NCI-H2196 treated with DMSO at 0.1 percent for 48 hours (cell line): ENCODE measurements at regions not wholly inside any gene's neighbourhood (a gene's known extent, or its start where the extent isn't known, plus 50 kb on each side); places are given as distances from the start of the nearest gene placed in this dataset.

ENCODE experiments used
- DNase-seq: peaks from one replicate; lab custom pipeline; 2025; ENCODE audit not compliant: unreplicated experiment; lab: John Stamatoyannopoulos, UW

DNA sequence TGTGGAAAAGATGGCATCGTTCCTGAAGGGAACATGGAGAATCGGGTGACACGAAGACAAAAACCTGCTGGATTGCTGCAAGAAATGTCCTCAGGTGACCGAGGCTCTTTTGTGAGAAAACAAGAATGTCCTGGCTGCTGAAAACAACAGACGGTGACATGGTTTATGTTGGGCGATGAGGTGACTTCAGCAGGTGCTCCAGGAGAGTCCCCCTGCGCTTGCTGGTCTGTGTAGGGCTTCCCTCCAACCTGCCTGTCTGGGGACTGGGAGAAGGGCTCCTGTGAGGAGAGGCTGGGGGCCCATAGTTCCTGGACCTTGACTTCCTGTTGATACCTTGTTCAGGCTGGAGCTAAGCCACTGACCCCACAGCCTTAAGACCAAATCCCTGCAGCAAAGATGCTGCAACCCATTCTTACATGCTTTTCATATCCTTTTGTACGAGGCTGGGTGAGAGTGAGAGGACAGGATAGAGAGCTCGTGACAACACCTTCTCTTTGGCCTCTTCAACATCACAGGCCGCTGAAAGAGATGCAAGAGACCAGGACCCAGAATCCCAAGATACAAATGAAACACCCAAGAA, 134.8 kb downstream of the CD83 start:
- no peak for DNase-seq

DNA sequence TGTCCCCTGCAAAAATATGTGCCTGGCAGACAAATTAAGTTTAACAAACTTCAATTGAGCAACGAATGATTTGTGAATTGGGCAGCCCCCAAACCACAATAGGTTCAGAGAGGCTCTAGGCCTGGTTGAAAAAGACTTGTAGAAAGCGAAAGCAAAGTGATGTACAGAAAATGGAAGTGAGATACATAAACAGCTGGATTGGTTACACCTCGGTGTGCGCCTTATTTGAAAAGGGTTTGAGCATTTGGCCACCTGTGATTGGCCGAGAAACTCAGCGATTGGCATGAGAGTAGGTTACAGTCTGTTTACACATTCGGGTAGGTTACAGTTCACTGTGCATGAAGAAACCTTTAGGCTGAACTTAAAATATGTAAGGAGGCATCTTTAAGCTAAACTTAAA, 136.9 kb downstream of the CD83 start:
- DNase-seq, result no peak

DNA sequence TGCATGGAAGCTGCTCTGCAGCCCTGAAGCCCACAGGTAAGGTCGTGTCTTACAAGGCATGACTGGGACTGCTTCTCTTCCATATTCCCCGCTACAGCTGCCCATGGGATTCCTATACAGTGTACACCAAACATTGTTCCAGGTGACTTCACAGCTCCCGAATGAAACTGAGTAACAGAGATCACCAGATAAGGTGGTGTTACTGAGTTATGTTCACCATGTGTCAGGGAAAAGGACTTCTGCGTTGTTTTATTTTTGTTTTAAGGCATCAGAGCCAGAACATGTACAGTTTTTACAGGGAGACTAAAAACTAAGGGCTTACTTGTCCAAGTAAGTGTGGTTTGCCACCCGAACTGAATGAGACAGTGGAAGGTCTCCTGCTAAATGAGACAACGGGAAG, 138.3 kb downstream of the CD83 start:
- DNase-seq, result no peak

DNA sequence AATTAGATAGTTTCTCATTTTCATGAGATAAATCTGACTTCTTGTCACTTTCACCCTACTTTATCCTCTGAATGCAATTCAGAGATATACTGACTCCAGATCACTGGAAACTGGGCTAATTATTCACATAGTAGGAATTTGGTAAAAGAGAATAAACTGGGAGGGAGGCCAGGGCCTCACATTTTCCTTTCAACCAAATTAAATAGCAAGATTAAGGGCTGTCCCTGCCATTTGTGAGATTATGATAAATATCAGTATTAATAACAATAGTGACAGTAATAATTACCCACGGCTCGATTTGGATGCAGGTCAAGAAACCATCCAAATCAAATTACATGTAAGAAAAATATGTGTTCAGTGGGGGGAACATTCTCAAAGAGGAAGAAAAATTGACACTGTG, 140.5 kb downstream of the CD83 start:
- DNase-seq, result no peak

DNA sequence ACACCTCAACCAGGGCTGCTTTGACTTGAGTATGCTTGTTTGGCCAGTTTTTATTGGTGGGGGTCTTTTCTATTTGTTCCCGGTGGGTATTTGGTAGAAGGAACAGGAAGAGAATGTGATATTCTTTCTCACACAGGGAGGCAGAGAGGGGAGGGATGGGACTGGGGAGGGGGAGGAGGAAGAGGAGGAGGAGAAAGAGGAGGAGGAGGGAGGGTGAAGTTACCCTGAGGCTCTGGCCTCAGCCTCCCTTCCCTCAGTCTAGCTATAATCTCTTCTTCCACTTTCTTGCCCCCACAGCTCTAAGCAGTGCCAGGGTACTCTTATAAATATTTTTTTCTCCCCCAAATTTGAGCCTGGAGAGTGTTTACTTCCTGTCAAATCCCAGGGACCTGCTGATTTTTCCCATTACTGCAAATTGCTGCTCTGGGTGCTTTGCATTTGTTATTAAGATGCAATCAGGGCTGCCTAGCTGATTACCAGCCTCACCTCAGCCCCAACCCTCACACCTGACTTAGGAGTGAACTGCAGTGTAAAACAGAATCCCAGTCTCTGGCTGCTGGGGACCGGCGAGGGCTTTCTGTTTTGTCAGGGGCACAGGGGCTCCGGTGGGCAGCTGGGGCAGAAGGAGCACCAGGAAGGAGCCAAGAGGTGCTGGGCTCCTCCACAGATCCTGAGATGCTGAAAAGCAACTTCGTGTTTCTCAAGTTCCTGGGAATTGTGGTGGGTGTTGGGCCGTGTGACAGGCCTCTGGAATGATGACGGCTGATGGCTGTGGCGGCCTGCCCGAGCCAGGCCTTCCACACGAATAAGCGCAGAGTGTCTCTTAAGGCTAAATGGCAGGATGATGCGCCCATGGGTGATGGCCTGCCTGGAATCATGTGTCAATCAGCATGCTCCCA, 141.4 kb downstream of the CD83 start:
- DNase-seq, result no peak

DNA sequence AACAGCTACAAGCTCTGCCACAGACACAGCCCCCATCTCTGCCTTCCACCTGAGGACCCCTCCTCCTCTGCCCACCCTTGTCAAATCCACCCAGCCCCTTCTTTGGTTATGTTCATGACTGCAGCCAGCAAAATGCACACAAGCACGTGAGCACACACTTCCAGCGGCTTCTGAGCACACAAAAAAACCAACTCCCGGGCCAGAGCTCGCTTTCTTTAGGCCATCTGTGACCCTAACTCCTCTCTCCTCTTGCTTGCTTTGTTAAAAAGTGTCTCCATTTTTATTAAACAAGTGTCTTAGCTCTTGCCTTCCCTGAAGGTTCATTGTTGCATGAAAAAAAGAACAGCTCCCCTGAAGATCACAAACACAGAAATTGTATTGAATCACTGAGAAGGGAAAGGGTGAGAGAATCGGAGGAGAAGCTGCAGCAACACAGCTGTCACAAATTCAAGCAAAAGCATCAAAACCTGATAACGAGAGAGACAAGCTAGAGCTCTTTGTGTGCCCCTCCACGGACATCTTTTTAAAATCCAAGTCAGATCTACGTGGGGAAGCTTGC, 142.1 kb downstream of the CD83 start:
- DNase-seq, result no peak

DNA sequence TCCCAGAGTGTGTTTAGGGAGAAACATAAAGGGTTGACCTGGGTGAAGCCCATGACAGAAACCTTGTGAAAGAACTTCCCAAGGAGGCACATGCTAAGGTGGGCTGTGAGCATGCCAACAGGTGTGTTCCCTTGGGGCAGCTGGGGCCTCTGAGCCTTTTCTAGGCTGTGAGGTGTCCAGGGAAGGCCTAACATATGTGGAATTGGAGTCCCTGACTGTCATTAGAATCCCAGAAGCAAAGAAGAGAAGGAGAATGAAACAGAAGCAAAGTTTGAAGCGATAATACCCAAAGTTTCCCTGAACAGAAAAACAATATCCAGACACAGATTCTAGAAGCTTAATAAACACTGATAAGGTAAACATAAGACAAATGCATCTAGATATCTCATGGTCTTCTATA, 143.3 kb downstream of the CD83 start:
- DNase-seq, result no peak

DNA sequence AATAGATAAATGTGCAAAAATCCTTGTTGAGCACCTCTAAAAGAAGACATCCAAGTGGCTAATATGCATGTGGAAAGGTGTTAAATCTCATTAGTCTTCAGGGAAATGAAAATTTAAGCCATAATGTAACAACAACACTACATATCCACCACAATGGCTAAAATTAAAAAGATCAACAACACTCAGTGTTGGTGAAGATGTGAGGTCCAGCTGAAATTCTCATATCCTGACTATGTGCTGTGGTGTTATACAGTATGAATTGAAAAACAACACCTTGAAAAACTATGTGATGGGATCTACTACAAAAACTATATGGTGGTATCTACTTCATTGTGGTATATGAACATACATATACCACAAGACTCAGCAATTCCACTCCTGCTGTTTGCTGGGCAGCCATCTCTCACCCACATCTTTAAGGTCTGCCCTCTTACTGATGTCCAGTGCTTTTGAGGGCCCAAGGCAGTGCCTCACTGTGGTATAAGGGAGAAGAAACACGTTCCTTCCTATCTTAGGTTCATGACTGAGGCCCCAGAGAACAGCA, 146.4 kb downstream of the CD83 start:
- DNase-seq, result no peak

DNA sequence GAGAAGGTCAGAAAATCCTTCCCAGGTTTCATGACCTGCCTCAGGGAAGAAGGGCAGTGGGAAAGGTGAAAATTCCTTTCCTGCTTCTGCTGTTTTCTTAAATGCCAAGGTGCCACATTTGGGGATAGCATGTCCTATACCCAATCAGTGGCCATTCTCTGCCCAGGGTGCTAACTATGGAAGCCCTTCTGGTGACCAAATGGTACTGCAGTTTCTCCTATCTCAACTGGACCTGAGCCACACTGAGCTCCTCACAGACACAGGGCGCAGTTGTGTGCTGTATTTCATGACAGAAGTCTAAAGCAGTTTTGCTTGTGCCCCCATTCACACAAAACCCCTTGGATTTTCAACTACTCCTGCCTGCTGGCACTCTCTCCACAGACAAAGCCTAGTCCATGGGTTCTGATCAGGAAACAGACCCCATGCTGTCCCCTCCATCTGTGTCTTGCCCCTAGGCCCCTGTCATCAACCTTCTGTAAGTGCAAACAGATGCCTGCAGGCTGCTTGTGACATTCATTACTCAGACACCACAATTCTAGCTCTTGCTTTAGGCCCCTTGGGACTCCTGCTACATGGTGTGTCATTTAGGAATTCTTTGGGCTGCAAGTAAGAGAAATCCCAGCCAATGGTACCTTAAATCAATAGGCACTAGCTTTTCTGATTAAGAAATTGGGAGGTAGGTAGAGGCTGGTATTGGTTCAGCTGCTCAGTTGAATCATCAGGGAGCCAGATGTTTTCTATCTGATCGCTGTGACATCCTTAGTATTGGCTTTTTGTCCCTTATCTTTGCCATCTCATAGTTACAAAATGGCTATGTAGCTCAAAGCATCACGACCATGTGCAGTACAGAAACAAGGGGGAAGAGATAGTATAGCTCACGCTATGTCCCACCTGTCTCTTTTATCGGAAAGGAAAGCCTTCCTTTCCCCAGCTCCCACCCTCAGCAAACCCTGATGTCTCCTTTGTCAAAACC, 147.8 kb downstream of the CD83 start:
- no peak for DNase-seq

DNA sequence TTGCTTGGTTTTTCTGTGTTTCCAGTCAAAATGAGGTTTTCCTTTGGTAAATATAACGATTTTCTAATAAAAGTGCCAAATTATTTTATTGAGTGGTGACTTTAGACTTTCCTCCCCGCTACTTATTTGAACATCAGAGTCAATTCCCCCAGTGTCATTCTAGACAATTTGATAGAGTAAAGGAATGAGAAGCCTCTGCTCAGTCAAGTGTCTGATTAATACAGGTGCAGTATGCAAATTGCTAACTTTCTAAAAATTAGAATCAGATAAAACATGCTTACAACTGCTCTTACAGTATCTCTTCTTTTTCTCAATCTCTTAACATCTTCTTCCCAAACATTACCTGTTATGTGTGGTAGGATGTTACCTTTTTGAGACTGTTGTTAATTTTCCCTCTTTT, 148.7 kb downstream of the CD83 start:
- DNase-seq, result no peak

DNA sequence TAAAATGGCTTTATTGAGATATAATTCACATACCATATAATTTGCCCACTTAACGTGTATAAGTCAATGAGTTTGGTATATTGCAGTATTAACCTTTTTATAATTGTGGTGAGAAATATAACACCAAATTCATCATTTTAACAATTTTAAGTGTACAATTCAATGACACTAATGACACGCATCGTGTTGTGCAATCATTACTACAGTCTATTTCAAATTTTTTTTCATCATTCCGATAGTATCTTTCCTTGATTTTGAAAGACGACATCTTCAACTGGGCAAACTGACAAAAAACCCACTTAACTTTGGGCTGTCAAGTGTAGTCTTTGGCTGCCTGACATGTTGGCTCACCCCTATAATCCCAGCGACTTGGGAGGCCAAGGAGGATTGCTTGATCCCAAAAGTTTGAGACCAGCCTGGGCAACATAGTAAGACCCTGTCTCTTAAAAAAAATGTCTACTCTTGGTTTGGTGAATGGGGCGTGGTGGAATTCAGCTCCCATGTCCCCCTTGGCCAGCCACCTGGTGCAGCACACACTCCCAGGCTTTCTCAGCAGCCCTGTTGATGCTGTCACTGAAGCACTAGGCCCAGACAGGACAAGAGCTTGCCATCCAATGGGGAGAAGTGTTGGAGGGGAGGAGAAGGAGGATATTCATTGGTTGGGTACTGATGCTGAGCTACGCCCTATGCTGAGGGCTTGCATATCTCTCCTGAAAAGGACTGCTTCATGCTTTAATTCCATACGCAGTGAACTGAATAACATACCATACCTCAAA, 150.5 kb downstream of the CD83 start:
- DNase-seq, result no peak

DNA sequence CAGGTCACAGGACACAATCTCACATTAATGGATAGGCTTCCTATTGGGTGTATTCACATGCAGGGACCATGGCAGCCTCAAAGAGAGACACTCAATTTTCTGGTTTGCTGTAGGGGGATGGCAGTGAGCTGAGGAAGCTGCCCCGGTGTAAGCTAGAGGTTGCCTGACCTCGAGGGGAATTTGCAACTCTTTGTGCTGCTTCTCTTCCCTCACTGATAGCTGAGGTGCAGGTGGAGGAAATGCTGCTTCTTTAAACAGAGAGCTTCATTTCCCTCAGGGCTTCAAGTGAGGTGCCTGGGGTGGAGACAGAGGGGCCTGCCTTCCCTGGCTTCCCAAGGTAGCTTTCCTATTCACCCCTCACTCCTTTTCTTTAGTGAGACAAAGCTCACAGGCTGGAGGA, 151.9 kb downstream of the CD83 start:
- no peak for DNase-seq

DNA sequence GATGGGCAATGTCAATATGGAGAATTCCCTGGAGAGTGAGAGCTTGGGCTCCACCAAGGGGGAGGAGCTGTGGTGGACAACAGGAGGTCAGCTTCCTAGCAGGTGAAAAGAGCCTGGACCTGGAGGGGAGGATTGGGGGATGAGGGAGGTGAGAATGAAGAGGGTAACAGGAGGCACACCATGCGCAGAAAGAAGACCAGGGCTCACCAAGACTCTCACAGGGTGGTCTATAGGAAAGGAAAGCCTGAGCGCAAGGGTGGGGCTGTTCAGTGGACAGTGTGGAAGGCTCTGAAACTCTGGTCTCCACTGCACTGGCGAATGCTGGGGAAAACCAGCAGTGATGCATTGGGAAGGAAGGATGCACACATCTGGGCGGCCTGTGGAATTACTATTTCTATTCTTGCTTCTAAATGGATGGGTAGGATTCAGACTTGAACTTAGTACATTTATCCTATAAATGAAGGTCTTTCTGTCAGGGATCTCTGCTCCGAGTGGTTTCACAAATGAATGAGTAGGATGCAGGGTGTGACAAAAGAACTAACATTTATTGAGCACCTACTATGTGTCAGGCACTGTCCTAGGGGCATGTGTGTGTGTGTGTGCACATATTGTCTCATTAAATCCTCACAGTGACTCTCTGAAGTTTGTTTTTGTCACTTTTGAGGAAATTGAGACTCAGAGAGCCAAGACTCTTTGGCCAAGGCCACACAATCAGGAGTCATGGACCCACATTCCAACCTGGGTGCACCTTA, 152.7 kb downstream of the CD83 start:
- DNase-seq, result no peak

DNA sequence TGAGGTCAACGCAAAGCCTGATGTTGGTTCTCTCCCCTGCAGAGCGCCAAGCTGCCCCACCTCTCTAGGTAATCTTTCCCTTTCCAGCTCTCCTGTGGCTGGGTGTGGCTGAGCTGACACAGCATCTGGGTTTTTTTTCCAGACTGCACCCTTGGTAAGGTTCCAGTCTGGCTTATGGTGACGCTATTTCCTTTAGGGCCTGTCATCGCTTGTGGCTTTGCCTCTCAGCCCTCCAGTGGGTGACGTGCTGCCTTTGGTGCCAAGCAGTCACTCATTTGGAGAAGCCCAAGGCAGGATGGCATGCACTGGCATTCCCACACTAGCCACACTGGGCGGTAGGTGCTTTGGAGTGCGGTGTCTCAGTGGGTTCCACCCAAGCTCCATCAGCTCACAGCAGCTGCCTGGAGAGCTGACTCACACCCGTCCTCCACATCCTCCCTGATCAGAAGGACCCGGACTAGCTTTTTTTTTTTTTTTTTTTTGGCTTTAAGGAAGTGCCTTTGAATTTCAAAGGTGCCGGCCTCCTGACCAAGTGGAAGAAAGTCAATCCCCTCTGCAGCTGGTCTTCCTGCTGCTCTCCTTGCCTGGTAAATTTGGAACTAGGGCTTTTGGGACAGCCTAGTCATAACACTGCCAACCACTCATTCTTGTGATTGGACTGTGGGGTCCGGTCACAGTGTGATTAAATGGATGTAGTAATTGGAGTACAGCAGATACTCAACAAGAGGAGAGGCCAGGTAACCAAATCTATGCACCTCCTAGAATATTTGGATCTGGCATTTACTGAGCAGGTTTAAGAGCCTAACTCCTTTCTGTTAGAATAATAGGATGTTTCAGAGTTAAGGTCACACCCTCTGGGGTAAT, 153.6 kb downstream of the CD83 start:
- DNase-seq, result no peak

DNA sequence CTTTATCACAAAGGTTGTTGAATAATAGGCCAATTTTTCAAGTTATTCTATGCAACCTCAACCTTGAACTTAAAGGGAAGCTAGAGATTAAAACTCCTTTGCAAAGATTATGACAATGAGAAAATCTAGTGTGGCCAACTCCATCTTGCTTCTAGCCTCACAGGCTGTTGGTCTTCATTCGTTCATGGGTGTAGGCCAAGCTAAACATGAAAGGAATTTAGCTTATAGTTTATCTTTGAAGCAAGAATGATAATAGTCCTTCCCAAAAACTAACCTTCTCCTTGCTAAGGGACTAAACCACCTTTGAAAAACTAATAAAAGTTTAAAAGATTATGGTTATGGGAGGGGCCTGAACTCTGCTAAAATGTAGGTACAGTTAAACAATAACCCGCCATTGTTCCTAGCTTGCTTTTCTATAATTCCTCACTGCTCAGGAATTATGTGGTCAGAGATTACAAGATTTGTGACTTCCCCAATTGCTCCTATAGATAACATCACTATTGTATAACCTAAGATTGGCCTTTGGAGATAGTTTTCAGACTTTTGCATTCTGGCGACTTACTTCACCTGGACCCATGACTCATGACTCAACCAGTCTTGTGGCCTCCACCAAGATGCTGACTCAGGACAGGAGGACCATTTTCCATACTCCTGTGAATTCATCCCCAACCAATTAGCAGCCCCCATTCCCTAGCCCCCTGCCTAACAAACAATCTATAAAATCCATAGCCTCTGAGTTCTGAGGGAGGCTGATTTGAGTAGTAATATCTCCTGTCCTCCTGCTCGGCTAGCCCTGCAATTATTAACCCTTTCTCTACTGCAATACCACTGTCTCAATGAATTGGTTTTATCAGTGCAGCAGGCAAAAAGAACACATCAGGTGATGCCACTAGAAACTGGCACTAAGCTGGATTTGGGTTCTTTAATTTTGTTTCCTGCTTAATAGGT, 154.5 kb downstream of the CD83 start:
- no peak for DNase-seq

DNA sequence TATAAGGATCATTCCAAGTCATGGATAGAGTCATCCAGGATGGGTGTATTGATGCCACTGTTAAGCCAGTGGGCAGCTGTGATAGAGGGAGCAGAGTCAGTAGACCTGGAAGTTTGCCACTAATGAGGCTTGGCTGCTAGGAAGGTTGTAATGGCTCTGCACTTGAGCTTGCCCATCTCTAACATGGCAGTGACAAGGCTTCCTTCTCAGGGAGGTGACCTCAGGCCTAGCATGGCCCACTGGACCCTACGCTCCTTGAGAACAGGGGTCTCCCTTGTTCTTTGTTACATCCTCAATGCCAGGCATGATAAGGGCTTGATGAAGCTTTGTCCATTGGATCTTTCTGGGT, 155.1 kb downstream of the CD83 start:
- no peak for DNase-seq

DNA sequence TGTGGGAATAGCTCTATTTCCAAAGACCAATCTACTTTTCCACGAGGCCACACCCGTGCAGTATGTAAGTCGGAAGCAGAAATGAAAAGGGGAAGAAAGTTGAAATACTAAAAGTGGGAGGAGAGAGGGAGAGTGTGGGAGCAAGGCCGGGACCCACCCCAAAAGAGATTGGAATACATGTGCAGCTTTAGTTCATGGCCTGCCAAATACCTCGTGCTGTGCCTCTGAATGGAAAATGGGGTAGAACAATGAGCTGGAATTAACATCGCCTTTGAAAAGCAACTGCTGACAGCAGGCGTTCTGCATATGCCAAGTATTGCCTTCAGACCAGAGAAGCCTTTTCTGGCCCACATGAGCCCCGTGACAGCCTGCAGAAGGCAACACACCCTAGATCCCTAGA, 155.6 kb downstream of the CD83 start:
- no peak for DNase-seq

DNA sequence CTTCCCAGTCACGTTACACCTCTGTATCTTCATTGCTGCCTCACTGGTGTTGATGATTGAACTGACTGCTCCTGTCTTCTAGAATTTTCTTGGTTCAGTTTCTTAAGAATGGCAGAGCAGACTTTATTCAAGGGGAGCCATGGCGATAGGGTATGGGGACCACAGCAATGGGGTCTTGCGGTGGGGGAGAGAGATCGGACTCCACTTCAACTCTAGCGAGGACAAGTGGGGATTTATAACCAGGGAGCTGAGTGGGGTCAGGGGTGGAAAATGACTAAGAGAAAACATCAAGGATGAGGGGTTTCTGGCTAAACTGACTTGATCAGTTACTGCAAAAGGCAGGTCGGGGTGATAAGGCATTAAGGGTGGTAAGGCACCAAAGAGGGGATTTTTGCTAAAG, 156.4 kb downstream of the CD83 start:
- no peak for DNase-seq
